Liver (tissue), 8 donors: ENCODE measurements at regions not wholly inside any gene's neighbourhood (a gene's known extent, or its start where the extent isn't known, plus 50 kb on each side); places are given as distances from the start of the nearest gene placed in this dataset.

Source experiments
- DNase-seq: peaks from one replicate; pipeline ENCODE4 v3.0.0-alpha.2; 2017; ENCODE audit warnings: low spot score
- H3K27ac ChIP-seq, 2 donors: one replicate each; pipeline ENCODE4 v1.7.0; 2013; ENCODE audit warnings: inconsistent platforms in 2 of 2, low read length in 2 of 2, control low read depth in 1 of 2, low read depth in 1 of 2, mild to moderate bottlenecking in 1 of 2
- H3K27me3 ChIP-seq, 4 donors: one replicate each; pipeline versions ENCODE4 v1.6.1 to v1.7.0; 2013; ENCODE audit warnings: low read length in 3 of 4, inconsistent platforms in 1 of 4, mild to moderate bottlenecking in 1 of 4, moderate library complexity in 1 of 4; ENCODE audit not compliant: control insufficient read depth in 4 of 4, insufficient read depth in 4 of 4
- H3K36me3 ChIP-seq, 4 donors: one replicate each; pipeline versions ENCODE4 v1.6.1 to v1.7.0; 2013; ENCODE audit warnings: low read length in 3 of 4, mild to moderate bottlenecking in 3 of 4, low read depth in 1 of 4, moderate library complexity in 1 of 4; ENCODE audit not compliant: control insufficient read depth in 4 of 4, insufficient read depth in 3 of 4
- H3K4me1 ChIP-seq, 4 donors: one replicate each; pipeline versions ENCODE4 v1.6.1 to v1.7.0; 2013; ENCODE audit warnings: low read length in 3 of 4, mild to moderate bottlenecking in 3 of 4, moderate library complexity in 1 of 4; ENCODE audit not compliant: control insufficient read depth in 4 of 4, insufficient read depth in 4 of 4
- H3K4me3 ChIP-seq, 3 donors: one replicate each; pipeline versions ENCODE4 v1.6.1 to v1.7.0; 2013; ENCODE audit warnings: low read length in 3 of 3, control low read depth in 1 of 3, low read depth in 1 of 3, mild to moderate bottlenecking in 1 of 3
- H3K9ac ChIP-seq, 2 donors: one replicate each; pipeline ENCODE4 v1.7.0; 2013; ENCODE audit warnings: low read length in 2 of 2, mild to moderate bottlenecking in 2 of 2, moderate library complexity in 2 of 2, control low read depth in 1 of 2, low read depth in 1 of 2
- H3K9me3 ChIP-seq, 4 donors: one replicate each; pipeline versions ENCODE4 v1.6.1 to v1.7.0; 2013; ENCODE audit warnings: low read length in 3 of 4; ENCODE audit not compliant: control insufficient read depth in 4 of 4
- EGR1 ChIP-seq, 2 donors: IDR thresholded peaks; 2 replicates each; pipeline ENCODE4 v1.6.1; 2016 to 2018; ENCODE audit warnings: antibody characterized with exemption in 2 of 2, low read depth in 2 of 2
- GABPA ChIP-seq, 2 donors: IDR thresholded peaks in 1 of 2; conservative IDR thresholded peaks in 1 of 2; 2 replicates each; pipeline ENCODE4 v1.6.1; 2016; ENCODE audit warnings: antibody characterized with exemption in 2 of 2, mild to moderate bottlenecking in 1 of 2, moderate library complexity in 1 of 2
- HNF4A ChIP-seq, 2 donors: conservative IDR thresholded peaks; 2 replicates each; pipeline ENCODE4 v1.6.1; 2016; ENCODE audit warnings: antibody characterized with exemption in 2 of 2, mild to moderate bottlenecking in 2 of 2
- HNF4G ChIP-seq: IDR thresholded peaks from 2 replicates; pipeline ENCODE4 v1.6.1; 2016; ENCODE audit warnings: antibody characterized with exemption
- JUND ChIP-seq, 2 donors: IDR thresholded peaks; 2 replicates each; pipeline ENCODE4 v1.6.1; 2016; ENCODE audit warnings: antibody characterized with exemption in 2 of 2
- NR2F2 ChIP-seq: IDR thresholded peaks from 2 replicates; pipeline ENCODE4 v1.6.1; 2016; ENCODE audit warnings: antibody characterized with exemption
- RAD21 ChIP-seq, 2 donors: IDR thresholded peaks; 2 replicates each; pipeline ENCODE4 v1.6.1; 2016; ENCODE audit warnings: antibody characterized with exemption in 2 of 2, mild to moderate bottlenecking in 2 of 2
- SP1 ChIP-seq: IDR thresholded peaks from 2 replicates; pipeline ENCODE4 v1.6.1; 2018; ENCODE audit warnings: antibody characterized with exemption, mild to moderate bottlenecking
- TAF1 ChIP-seq: conservative IDR thresholded peaks from 2 replicates; pipeline ENCODE4 v1.6.1; 2016; ENCODE audit warnings: antibody characterized with exemption, mild to moderate bottlenecking
- YY1 ChIP-seq: IDR thresholded peaks from 2 replicates; pipeline ENCODE4 v1.6.1; 2016; ENCODE audit warnings: antibody characterized with exemption, mild to moderate bottlenecking
- WGBS: extraction: QIAGEN DNeasy Blood & Tissue Kit; methylation state at CpG from one replicate; pipeline ENCODE4 v1.1.7; 2013; 5-methylcytosine and 5-hydroxymethylcytosine counted together
- TF ChIP-seq, protein P1 (sequence below): IDR thresholded peaks from 2 replicates; pipeline ENCODE4 v1.6.1; 2016; ENCODE audit warnings: antibody characterized with exemption, mild to moderate bottlenecking
- TF ChIP-seq, protein P2 (sequence below): fragments of 150-350 bp; IDR thresholded peaks from 2 replicates; pipeline ENCODE4 v1.5.1; 2017; ENCODE audit warnings: improper control_type of control experiment, low read depth, low read length; ENCODE audit not compliant: missing input control
- donor health status: healthy.
- donor health status: healthy.
- donor health status: healthy.
- donor health status: healthy.
- donor health status: healthy.

DNA sequence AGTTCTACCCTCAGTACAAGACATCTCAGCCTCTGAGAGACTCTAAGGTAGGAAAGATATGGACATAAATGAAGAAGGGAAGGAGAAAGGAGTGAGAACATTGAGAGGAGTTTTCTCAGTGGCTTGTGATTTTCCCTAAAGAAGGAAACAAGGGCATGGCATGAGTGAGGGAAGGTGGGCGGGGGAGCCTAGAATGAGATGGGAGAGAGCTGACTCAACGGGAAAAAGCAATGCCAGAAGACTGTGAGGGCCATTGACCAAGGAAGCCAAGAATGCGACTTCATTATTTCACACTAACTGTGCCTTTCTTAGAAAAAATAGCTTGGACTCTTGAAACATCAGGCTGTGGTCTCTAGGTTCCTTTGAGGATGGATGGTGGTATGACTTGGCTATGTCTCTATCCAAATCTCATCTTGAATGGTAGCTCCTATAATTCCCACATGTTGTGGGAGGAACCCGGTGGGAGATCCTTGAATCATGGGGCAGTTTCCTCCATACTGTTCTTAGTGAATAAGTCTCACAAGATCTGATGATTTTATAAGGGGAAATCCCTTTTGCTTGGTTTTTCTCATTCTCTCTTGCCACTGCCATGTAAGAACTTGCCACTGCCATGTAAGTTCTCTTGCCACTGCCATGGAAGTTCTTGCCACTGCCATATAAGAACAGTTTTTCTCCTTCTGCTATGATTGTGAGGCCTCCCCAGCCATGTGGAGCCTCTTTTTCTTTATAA, 279.6 kb downstream of the NUAK1 start:
- Histone ChIP-seq H3K4me1 (no peaks in the 10 kb centered on the region), H3K36me3 (no peaks in the 10 kb centered on the region), H3K27ac (no peak overlapping the region), H3K9me3 (no peaks in the 10 kb centered on the region), H3K27me3 (no peaks in the 10 kb centered on the region), H3K9ac (no peak overlapping the region), H3K4me3 (no peak overlapping the region)
- TF ChIP-seq NR2F2 (no peak), YY1 (no peak)
- TF ChIP-seq, protein P1, sequence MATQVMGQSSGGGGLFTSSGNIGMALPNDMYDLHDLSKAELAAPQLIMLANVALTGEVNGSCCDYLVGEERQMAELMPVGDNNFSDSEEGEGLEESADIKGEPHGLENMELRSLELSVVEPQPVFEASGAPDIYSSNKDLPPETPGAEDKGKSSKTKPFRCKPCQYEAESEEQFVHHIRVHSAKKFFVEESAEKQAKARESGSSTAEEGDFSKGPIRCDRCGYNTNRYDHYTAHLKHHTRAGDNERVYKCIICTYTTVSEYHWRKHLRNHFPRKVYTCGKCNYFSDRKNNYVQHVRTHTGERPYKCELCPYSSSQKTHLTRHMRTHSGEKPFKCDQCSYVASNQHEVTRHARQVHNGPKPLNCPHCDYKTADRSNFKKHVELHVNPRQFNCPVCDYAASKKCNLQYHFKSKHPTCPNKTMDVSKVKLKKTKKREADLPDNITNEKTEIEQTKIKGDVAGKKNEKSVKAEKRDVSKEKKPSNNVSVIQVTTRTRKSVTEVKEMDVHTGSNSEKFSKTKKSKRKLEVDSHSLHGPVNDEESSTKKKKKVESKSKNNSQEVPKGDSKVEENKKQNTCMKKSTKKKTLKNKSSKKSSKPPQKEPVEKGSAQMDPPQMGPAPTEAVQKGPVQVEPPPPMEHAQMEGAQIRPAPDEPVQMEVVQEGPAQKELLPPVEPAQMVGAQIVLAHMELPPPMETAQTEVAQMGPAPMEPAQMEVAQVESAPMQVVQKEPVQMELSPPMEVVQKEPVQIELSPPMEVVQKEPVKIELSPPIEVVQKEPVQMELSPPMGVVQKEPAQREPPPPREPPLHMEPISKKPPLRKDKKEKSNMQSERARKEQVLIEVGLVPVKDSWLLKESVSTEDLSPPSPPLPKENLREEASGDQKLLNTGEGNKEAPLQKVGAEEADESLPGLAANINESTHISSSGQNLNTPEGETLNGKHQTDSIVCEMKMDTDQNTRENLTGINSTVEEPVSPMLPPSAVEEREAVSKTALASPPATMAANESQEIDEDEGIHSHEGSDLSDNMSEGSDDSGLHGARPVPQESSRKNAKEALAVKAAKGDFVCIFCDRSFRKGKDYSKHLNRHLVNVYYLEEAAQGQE = no peak
- WGBS = 89% methylated on average over 4 of the region's 4 CpGs
- no peak for DNase-seq

DNA sequence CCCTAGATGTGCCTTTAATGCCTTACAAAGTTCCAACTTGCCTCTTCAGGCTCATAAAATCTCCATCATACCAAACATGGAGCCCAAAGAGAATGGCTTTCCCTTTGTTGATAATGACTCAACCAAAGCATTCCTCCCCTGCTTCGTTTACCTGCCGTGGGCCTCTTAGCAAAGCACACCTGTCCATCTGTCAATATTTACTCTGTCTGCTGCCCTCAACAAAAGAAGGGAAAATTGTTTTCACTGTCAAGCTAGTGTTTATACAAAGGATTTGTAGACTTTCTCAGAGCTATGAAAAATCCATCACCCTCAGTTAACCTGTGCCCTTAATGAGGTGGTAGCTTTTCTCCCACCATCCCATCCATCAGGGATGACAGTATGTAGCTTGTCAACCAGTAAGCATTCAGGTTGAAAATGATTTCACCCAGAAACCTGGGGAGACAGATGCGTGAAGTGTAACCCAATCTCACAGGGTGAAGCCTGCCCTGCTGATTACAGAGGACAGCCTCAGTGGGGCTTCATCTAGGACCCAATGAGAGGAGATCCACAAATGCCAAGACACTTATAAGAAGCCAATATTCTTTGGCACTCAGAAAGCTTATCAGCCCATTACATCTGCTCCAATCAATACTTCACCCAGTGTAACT, 278.1 kb downstream of the NUAK1 start:
- H3K4me3 ChIP-seq = no peak overlapping the region
- no peak for DNase-seq

DNA sequence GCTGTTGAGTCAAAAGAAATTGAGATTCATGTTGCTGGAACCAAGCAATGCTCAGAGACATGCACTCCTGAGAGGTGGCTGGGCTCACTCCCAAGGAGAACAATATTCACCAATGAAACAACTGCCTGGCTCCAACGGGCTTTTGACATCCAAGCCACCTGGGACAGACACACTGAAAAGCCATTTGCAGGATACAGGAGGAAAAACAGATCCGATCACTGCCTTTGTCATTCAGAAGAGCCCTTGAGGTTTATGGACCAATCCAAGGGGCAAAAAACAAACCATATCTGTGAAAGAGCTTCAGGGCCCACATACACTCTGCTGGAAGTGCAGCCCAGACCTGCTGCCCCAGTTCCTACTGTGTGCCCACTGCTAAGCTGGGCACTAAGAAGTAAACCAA, 277.5 kb downstream of the NUAK1 start:
- no peak for TF ChIP-seq HNF4A (conservative IDR thresholded peaks at IDR 0.05)
- no peak for TF ChIP-seq HNF4G
- TF ChIP-seq NR2F2 = no peak
- TF ChIP-seq SP1 = no peak
- Histone ChIP-seq H3K36me3 (no peaks in the 10 kb centered on the region), H3K27ac (no peak overlapping the region), H3K4me1 (no peaks in the 10 kb centered on the region), H3K9me3 (no peaks in the 10 kb centered on the region), H3K4me3 (no peak overlapping the region), H3K27me3 (no peaks in the 10 kb centered on the region), H3K9ac (no peak overlapping the region)
- 64% methylated on average over 2 of the region's 2 CpGs for WGBS
- no peak for DNase-seq

More for the DNA sequence above, 278.1 kb downstream of the NUAK1 start:
- H3K27me3 ChIP-seq = no peaks in the 10 kb centered on the region
- 58% methylated on average over 3 of the region's 3 CpGs for WGBS
- H3K36me3 ChIP-seq = no peaks in the 10 kb centered on the region
- H3K4me1 ChIP-seq = no peaks in the 10 kb centered on the region
- TF ChIP-seq HNF4A (conservative IDR thresholded peaks at IDR 0.05) (no peak), GABPA (IDR thresholded peaks at IDR 0.05 in 1 of 2, conservative IDR thresholded peaks at IDR 0.05 in 1 of 2) (no peak), EGR1 (IDR thresholded peaks at IDR 0.05; ENCODE audit: low read depth in 2 of 2) (no peak), JUND (IDR thresholded peaks at IDR 0.05) (no peak), TAF1 (no peak), YY1 (no peak), NR2F2 (no peak), RAD21 (IDR thresholded peaks at IDR 0.05) (no peak)
- TF ChIP-seq, protein P2, sequence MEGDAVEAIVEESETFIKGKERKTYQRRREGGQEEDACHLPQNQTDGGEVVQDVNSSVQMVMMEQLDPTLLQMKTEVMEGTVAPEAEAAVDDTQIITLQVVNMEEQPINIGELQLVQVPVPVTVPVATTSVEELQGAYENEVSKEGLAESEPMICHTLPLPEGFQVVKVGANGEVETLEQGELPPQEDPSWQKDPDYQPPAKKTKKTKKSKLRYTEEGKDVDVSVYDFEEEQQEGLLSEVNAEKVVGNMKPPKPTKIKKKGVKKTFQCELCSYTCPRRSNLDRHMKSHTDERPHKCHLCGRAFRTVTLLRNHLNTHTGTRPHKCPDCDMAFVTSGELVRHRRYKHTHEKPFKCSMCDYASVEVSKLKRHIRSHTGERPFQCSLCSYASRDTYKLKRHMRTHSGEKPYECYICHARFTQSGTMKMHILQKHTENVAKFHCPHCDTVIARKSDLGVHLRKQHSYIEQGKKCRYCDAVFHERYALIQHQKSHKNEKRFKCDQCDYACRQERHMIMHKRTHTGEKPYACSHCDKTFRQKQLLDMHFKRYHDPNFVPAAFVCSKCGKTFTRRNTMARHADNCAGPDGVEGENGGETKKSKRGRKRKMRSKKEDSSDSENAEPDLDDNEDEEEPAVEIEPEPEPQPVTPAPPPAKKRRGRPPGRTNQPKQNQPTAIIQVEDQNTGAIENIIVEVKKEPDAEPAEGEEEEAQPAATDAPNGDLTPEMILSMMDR = no peak
- H3K27ac ChIP-seq = no peak overlapping the region
- no peak overlapping the region for H3K9ac ChIP-seq
- H3K9me3 ChIP-seq = no peaks in the 10 kb centered on the region
